HG03575 (cell line): ENCODE measurements at regions not wholly inside any gene's neighbourhood (a gene's known extent, or its start where the extent isn't known, plus 50 kb on each side); places are given as distances from the start of the nearest gene placed in this dataset.

Experiments used
- ATAC-seq: cut with Tn5 transposase; IDR thresholded peaks from one replicate; pipeline ENCODE4 v1.9.1; 2021; ENCODE audit not compliant: unreplicated experiment, insufficient number of reproducible peaks, low FRiP score; ENCODE audit errors: extremely low read depth

DNA sequence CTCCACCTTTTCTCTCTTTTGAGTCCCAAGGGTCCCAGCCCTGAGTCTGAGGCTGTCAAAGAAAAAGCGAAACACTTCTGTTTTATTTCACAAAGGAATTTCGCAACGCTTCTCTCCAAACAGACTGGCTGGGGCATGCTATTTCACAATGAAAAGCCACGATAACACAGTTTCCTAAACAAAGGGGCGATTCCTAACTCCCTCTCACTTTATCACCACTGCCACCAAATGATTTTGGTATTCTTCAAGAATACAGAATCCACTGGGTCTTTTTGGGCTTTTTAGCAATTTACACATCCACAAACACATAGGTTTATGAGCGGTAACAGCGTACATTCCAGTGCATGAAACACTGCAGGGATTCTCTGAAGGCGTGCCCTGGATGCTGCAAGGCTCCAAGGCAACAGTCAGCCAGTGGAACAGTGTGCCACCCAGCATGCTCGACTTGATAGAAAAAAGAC lies 161.2 kb downstream of the DAD1 start:
- ATAC-seq, result no peak

DNA sequence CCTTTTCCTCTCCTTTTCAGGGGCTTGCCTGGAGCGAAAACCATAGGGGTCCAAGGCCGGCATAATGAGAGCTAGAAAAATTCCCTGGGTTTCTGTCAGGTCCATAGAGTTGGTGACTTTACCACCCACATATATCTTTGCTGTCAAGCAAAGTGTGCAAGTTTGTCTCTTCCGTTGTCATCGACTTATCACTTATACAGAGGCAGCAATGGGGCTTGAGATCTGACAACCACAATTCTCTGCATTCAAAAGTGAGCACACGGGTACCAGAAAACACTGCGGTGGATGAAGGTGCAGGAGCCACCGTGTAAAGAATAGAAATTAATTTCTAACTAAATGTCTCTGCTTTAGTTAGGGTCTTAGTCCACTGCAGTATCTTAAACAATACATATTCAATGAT lies 162.3 kb downstream of the DAD1 start:
- no peak for ATAC-seq

DNA sequence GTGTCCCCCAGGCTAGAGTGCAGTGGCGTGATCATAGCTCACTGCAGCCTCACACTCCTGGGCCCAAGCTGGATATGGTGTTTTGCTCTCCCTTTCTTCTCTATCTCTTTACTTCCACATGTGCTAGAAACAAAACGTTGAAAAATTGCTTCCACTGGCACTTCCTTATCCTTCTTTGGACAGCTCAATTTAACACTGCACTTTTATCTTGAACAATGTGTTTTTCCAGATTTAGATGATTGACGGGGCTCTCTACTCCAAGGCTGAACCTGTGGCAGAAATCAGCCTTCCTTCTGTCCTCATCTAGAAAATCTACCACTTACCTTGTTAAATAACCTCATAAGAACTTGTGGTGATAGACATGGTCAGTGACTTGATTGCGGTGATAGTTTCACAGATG lies 165.1 kb downstream of the DAD1 start:
- no peak for ATAC-seq

DNA sequence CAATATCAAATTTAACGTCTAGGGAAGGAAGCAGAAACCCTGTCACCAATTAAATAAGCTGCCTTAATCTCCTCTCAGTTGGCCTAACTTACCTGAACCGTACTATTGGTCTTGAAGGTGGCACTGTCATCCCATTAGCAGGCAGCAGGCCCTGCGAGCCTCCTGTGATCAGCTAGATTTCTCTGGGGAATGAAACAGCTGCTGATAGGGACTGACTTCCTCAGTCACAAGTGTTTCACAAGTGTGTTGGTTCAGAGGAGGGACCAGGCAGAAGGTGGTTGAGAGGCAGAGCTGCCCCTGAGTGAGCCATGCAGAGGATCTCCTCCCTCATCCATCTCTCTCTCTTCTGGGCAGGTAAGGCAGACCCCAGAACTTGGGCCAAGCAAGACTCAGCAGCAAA lies 166.8 kb downstream of the DAD1 start:
- ATAC-seq, result no peak

DNA sequence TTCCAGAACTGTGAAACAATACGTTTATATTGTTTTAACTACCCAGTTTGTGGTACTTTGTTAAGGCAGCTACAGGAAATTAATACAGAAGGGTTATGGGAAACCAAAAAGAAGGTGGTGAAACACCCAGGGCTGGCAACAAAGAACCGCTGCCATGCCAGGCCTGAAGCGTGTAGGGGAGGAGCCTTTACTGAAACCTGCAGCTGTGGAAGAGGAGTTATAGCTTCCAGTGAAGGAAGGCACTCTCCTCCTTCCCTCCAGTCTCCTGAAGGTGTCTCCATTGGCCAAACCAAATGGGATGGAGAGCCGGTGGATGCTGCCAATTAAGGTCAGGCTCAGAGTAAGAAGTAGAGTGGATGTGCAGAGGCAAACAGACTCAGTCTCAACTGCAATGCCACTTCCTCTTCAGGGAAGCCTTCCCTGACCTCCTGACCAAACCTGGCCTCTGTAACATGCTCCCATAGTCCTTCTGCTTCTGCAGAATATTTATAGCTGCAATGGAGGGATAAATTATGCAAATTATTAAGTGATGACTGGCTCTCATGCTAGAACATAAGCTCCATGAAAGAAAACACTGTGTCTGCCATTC lies 168.3 kb downstream of the DAD1 start:
- no peak for ATAC-seq

DNA sequence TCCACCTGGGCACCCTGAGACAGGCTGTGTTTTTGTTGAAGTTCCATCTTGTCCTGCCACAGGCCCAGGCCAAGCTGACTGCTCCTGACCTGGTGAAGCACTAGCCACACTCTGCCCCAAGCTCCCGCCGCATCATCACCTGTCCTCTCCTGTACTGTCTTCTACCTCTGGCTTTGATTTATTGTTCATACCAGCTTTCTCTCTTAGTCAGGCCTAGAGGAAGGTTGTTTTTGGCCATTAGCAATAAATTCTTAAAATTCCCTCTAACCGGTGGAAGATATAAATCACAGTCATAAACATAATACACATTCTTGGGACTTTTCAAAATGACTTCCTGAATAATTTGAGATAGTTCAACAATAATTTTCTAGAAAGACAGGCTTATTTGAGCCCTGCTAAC lies 169.4 kb downstream of the DAD1 start:
- no peak for ATAC-seq

DNA sequence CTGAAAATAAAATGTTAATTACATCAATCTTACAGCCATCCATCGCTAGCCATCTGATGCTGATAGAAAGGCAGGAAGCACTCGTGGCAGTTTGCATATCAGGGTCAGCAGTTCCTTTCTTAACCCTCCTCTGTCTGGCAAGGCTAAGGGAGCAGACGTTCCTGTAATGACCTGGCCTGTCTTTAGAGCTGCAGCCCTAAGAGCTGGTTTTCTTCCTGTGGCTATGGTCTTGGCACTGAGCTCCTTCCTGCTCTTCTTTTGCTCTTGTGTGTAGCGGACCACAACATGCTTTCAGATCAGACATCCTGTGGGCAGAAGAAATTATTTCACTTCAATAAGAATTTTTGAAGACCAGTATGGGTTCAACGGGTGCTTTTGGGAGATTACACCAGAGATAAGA lies 170.4 kb downstream of the DAD1 start:
- ATAC-seq, result no peak

DNA sequence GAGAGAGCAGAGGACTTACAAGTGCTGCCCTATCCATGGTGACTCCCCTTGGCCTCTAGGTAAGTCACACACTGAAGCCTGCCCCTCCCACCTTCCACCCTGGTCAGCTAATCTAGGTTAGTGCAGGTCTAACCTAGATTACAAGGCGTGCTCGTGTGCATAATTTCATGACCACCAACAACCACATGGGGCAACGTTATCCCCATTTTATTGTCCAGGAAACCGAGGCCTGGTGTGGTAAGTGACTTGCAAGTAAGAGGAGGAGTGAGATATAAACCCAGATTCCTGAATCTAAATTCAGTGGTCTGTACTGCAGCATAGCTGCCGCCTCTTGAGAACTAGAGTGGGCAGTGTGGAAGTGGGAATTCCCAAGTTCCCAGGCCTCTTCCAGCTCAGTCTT lies 171.1 kb downstream of the DAD1 start:
- no peak for ATAC-seq

DNA sequence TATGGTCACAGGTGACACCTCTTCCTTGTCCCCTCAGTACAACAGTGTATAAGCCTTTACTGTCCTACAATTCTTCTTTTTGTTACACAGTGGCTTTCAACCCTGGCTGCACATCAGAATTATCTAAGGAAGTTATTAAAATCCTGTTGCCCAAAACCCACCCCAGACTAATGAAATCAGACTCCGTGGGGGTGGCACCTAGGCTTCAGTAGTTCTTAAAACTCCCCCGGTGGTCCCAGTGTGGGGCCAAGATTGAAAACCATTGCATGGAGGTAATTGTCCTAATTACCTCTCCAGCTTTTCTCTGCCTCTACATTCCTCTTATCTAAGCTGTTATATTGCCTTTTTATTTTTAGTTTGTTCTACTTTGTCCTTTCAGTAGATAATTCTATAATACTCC lies 172.8 kb downstream of the DAD1 start:
- ATAC-seq, result no peak

DNA sequence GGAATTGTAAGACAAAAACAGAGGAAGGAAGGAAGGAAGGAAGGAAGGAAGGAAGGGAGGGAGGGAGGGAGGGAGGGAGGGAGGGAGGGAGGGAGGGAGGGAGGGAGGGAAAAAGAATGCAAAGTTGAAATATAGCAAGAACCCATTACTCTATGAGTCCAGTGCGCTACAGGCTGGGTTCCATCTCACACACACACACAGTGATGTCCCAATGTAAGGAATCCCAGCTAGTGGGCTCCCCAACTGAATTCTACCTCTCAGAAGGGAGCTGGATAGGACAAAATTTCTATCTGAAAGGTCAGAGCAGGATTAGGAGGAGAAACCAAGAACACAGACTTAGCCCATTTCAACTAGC lies 173.4 kb downstream of the DAD1 start:
- no peak for ATAC-seq

DNA sequence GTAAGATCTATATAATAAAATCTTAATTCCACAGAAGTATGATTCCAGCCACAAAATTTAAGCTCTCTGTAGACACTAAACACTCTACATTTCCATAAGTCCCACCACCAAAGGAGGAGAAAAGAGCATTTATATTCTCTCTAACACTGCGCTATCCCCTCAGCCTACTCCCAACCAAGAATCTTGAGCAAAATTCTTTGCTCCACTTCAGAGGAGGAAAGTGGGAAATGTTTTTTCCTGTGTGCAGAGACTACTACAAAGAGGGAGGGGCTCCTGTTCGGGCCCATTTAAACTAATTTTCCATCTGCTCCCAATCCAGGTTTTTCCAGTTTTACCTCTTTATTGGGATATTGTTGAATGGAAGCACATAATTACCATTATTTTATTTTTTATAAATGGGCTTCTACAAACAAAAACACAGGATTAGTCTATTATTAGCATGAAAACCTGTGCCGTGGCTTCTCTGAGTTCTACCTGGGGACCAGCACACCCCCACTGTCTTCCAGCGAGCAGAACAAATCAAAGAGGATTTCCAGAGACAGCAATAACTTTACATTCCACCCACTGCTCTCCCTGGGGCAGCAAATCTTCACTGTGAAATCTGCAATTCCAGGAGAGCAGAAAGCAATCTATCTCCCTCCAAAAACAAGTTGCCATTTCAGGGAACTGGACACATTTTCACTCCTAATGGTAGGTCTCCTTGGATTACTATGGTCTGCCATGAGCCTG lies 174.0 kb downstream of the DAD1 start:
- no peak for ATAC-seq

DNA sequence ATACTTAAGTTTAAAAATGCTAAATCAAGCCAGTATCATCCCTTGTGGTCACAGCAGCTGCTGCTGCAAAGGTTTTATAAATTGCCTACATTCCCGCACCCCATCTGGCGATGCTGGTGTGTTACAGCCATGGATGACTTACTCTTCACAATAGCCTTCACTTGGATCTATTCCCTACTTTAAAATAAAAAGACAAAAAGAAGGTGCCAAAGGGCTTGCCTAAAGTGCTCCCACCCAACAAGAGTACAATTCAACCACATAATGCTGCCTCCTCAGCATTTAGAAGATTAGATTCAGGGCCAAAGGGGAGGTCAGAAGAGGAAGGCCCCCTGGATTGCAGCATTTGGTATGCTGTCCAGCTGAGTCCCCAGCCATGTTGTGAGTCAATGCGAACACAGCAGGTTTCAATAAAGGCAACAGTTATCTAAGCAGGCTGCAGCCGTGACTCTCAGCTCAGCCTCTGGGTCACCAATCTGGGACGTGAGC lies 176.1 kb downstream of the DAD1 start:
- no peak for ATAC-seq

DNA sequence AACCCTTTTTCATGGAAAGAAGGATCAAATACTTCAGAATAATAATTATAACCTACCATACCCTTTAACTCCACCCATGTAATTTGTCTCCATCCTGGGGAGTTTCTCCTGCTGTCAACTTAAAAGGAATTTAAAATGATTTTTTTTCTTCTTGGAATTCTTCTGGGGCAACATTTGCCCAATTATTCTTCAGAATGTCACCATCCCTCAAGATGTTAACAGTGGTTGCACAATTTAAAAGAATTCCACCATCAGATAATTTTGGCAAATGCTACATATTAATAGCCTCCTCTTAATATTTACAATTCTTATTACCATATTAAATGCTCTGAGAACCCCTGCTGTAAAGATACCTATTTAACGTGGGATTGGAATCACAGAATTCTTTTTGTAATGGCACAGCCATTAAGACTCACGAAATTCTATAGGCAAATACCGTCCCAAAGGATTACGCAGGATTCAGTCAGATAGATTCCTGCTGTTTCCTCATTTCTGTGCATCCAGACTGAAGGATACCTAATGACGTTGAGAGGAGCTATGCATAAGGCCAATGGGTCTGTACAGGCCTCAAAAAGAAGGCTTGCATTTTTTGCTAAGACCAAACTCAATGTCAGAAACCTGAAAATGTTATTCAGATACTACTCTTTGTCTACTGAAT lies 177.5 kb downstream of the DAD1 start:
- ATAC-seq, result no peak

DNA sequence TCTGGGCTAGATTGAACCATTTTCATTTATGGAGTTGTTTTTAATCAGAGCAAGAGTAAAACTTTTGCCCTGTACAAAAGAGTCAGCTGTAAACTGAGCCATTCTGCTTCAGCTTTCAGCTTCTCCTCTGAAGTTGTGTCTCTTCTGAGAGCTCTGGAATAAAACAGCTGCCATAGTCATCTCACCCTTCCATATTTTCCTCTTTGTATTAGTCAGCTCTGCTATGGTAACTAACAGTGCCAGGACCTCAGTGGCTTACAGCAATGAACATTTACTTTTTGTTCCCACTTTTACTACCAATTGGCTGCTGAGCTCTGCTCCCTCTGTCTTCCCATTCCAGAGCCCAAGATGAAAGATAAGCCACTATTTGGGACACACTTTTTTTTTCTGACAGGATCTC lies 178.5 kb downstream of the DAD1 start:
- ATAC-seq, result no peak

DNA sequence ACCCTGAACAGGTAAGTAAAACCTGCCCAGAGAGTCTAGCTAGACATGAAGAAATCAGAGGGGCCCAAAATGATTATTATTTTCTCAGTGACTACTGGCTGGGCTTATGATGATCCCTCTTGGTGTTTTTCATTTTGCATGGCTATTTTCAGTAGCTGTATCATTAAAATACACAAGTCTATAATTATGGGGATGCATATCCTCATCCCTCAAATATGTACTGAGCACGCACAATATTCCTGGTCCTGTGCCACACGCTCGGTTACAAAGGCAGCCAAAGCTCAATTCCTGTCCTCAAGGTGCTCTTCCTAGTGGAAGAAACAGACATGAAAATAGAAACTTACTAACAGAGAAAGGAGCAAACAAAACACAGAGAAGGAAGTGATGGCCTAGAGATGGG lies 180.0 kb downstream of the DAD1 start:
- no peak for ATAC-seq

DNA sequence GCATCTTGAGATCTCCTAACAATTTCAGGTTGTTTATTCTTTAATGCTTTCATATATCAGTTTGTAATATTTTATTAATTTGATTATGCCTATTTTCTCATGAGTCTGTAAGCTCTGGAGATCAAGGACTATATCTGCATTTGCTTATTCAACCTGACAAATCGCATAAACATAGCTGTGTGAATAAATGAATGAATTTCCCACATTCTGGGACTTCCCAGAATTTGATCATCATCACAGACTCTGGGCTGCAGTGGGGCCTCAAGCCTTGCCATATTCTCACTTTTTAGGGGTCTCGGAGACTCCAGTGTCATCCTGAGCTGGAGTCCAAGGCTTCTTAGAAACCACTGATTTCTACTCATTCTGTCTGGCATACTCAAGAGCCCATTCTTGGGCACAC lies 180.5 kb downstream of the DAD1 start:
- ATAC-seq, result no peak

DNA sequence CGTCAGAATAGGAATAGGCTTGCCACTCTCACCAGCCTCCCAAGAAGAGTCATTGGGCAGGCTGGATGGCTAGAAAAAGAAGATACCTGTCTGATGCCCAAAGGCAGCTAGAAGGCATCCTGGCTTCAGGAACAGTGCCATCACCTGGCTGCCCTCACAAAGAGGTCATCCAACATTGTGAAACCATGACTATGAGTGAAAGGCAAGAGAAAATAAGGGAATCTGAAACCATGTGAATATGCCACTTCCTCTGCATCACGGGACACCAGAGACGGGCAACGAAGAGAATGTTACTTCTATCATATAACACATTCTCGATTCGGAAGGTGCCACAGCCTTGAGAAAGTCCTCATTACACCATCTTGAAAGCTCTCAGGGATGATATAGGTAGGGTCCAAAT lies 182.0 kb downstream of the DAD1 start:
- no peak for ATAC-seq

DNA sequence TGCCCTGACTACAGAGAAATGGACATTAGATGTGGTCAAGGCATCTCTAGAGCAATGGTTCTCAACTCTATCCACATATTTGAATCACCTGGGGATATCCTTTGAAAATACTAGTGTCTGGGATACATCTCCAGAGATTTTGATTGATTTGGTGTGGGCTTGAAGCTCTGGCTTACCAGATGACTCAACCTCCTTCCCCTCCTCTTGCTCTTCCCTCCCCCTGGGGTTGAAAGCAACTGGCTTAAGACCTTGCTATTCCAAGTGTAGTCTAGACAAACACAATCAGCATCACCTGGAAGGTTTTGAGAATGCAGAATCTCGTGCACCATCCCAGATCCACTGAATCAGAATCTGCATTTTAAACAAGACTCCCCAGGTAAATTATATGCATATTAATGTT lies 183.8 kb downstream of the DAD1 start:
- no peak for ATAC-seq

DNA sequence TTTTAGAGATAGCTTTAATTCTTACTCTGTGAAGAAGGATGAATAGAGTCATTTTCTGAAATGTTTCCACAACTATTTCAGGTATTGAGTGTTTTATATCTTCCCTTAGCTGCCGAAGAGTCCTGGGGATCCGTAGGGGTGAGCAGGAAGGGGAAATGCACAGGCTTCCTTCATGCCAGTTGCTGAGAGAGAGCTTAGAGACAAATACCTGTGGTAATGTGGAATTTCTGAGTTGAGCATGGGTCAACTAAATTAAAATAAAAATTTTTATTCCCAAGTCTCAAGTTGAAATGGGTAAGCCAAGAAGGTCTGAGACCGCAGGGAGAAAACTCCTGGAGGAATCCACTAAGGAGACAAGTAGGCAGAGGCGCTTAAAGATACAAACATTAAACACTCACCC lies 185.7 kb downstream of the DAD1 start:
- no peak for ATAC-seq

DNA sequence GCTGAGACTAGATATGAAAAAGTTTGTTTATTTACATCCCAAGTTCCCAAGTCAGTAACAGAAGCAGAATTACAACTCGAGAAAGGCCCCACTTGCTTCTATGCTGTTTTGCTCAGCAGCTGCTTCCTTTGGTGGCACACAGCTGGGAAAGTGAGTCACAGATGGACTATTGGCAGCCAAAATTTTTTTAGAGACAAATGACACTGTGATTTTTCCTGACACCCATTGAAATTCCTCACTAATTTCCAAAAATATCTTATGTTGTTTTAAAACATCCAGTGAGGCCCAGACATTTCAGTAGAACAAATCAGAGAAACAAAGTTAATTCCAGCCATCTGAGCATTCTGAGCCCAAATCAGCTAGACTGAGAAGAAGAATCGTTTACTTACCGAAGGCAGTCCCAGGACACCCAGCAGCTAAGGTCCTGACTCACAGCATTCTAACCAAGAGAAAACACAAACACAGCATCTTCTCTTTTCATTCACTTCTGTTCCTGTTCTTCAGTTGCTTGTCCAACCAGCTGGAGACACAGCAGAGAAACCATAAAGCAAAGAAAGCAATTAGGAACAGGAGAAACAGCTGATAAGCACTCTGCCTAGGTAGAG lies 188.3 kb downstream of the DAD1 start:
- ATAC-seq, result no peak
